AG04449 (cell line): ENCODE measurements at regions not wholly inside any gene's neighbourhood (a gene's known extent, or its start where the extent isn't known, plus 50 kb on each side); places are given as distances from the start of the nearest gene placed in this dataset.

Experiments used
- CTCF ChIA-PET: fragments of 350-600 bp; formaldehyde crosslinking; extraction: SDS; loops from one replicate; lab custom pipeline; 2021; ENCODE audit warnings: antibody characterized with exemption; lab: Yijun Ruan, JAX
- POLR2A ChIA-PET: fragments of 400-600, 350-600 bp; formaldehyde crosslinking; extraction: SDS; loops from one replicate; lab custom pipeline; 2020; ENCODE audit warnings: antibody characterized with exemption, inconsistent platforms; lab: Yijun Ruan, JAX
- DNase-seq: peaks from one replicate; pipeline ENCODE4 v3.0.0-alpha.2; 2010; ENCODE audit warnings: low read depth, low spot score
- H3K4me3 ChIP-seq: 2 replicates; pipeline ENCODE4 v1.5.1; 2011; ENCODE audit warnings: low read depth, mild to moderate bottlenecking, control low read depth, low read length
- TF ChIP-seq, protein P1 (sequence below): IDR thresholded peaks from one replicate; pipeline ENCODE4 v1.5.1; 2011; ENCODE audit warnings: mild to moderate bottlenecking, moderate library complexity, low read length, control low read depth, inconsistent platforms; ENCODE audit not compliant: insufficient read depth; ENCODE audit errors: missing control alignments

DNA sequence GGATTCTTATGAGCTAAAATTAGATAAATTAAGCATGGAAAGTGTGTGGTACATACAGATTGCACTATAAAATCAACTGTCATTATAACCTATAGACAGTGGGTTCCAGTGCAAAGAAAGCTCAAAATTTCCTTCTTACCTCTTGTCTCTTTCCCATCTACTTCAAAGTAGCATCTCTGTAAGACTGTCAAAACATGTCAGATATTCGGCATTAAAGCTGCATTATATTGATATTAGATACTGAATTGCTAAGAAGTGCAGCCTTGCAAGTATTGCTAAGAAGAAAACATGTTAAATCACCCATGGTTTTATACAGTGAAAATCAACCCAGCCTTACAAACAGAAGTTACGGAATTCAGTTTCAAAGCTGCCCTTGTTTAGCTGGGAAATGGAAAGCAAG is 849.8 kb upstream of the FAT3 start:
- TF ChIP-seq, protein P1, sequence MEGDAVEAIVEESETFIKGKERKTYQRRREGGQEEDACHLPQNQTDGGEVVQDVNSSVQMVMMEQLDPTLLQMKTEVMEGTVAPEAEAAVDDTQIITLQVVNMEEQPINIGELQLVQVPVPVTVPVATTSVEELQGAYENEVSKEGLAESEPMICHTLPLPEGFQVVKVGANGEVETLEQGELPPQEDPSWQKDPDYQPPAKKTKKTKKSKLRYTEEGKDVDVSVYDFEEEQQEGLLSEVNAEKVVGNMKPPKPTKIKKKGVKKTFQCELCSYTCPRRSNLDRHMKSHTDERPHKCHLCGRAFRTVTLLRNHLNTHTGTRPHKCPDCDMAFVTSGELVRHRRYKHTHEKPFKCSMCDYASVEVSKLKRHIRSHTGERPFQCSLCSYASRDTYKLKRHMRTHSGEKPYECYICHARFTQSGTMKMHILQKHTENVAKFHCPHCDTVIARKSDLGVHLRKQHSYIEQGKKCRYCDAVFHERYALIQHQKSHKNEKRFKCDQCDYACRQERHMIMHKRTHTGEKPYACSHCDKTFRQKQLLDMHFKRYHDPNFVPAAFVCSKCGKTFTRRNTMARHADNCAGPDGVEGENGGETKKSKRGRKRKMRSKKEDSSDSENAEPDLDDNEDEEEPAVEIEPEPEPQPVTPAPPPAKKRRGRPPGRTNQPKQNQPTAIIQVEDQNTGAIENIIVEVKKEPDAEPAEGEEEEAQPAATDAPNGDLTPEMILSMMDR: no peak
- ChIA-PET CTCF (no interaction called here), POLR2A (no interaction called here)
- DNase-seq: no peak
- H3K4me3 ChIP-seq: no peak overlapping the region

- TF ChIP-seq, protein P1: no peak
- POLR2A ChIA-PET: no interaction called here
- no peak overlapping the region for H3K4me3 ChIP-seq
- CTCF ChIA-PET: no interaction called here
- no peak for DNase-seq
These were observed 851.1 kb upstream of the FAT3 start for GRCh38 chr11:91373497-91373896.

DNA sequence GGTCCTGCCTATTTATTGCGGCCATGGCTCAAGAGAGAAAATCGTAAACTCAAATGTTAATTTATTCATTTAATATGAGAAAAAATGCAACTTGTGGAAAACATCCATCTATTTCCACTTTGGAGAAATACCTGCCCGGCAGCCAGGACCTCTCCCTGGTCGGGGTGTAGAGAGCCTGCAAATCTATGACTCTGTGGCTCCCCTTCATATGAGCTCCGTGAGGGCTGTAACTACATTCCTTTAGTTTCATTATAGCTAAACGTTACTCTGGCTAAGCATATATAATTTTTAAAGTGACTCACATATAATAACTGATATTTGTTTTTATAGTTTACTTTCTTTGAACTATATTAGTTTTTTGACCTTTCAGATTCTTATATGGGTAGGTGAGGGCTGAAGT is 857.8 kb upstream of the FAT3 start:
- POLR2A ChIA-PET: no interaction called here
- H3K4me3 ChIP-seq: no peak overlapping the region
- CTCF ChIA-PET: no interaction called here
- no peak for DNase-seq
- TF ChIP-seq, protein P1: no peak

DNA sequence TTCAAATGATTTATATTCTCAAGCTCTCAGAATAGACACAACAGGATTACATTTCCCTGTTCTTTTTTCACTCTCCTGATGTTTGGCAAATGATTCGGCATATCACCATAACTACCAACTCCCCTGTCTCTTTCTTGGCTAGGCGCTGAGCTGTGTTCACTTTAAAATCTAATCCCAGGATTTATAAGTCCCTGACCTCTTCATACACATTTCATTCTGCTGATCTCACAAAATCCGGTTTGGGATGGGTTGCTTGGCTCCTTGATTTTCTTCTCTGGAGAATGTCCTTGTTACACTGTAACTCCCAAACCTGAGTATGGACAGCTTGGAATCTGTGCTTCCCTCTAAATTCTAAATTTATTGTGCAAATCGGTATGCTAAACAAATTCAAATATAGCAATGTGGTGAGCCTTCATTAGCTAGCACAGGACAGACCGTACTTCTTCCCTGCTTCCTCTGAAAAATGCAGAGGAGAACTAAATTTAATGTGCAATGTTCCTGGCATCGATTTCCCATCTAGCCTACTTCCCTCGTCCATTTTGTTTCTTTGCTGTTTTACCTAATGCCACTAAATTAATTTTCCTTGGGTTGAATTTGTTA is 858.5 kb upstream of the FAT3 start:
- no peak overlapping the region for H3K4me3 ChIP-seq
- ChIA-PET POLR2A (no interaction called here), CTCF (no interaction called here)
- TF ChIP-seq, protein P1: no peak
- DNase-seq: no peak

- CTCF ChIA-PET: no interaction called here
These were observed 873.7 kb upstream of the FAT3 start for GRCh38 chr11:91350931-91351330.

GRCh38 chr11:91326751-91327150 is 897.9 kb upstream of the FAT3 start:
- no peak for DNase-seq
- H3K4me3 ChIP-seq: no peak overlapping the region
- CTCF ChIA-PET: no interaction called here
- TF ChIP-seq, protein P1: no peak
- POLR2A ChIA-PET: no interaction called here

More at GRCh38 chr11:91350931-91351330, 873.7 kb upstream of the FAT3 start:
- no peak overlapping the region for H3K4me3 ChIP-seq
- TF ChIP-seq, protein P1: no peak
- DNase-seq: no peak
- POLR2A ChIA-PET: no interaction called here
